ENCODE measurements at regions not wholly inside any gene's neighbourhood (a gene's known extent, or its start where the extent isn't known, plus 50 kb on each side); places are given as distances from the start of the nearest gene placed in this dataset.
"Not testable (repeated sequence)": the region's sequence is repeated elsewhere in the genome, so short reads cannot be mapped to it uniquely, and the experiment has no call there.

GRCh38 chr7:35148030-35148429 lies 105.9 kb downstream of the TBX20 start:
- TF ChIP-seq, protein P1, sequence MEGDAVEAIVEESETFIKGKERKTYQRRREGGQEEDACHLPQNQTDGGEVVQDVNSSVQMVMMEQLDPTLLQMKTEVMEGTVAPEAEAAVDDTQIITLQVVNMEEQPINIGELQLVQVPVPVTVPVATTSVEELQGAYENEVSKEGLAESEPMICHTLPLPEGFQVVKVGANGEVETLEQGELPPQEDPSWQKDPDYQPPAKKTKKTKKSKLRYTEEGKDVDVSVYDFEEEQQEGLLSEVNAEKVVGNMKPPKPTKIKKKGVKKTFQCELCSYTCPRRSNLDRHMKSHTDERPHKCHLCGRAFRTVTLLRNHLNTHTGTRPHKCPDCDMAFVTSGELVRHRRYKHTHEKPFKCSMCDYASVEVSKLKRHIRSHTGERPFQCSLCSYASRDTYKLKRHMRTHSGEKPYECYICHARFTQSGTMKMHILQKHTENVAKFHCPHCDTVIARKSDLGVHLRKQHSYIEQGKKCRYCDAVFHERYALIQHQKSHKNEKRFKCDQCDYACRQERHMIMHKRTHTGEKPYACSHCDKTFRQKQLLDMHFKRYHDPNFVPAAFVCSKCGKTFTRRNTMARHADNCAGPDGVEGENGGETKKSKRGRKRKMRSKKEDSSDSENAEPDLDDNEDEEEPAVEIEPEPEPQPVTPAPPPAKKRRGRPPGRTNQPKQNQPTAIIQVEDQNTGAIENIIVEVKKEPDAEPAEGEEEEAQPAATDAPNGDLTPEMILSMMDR (IDR thresholded peaks at IDR 0.05; ENCODE audit: low read depth, low read length, missing input control) = not testable (repeated sequence)
- not testable (repeated sequence) for TF ChIP-seq JUND (IDR thresholded peaks at IDR 0.05); MAX (IDR thresholded peaks at IDR 0.05); RAD21 (IDR thresholded peaks at IDR 0.05); REST (IDR thresholded peaks at IDR 0.05); EGR1 (IDR thresholded peaks at IDR 0.05; ENCODE audit: low read depth in 2 of 2); SP1 (IDR thresholded peaks at IDR 0.05)
- TF ChIP-seq, protein P2, sequence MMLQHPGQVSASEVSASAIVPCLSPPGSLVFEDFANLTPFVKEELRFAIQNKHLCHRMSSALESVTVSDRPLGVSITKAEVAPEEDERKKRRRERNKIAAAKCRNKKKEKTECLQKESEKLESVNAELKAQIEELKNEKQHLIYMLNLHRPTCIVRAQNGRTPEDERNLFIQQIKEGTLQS (IDR thresholded peaks at IDR 0.05) = not testable (repeated sequence)
- TF ChIP-seq, protein P3, sequence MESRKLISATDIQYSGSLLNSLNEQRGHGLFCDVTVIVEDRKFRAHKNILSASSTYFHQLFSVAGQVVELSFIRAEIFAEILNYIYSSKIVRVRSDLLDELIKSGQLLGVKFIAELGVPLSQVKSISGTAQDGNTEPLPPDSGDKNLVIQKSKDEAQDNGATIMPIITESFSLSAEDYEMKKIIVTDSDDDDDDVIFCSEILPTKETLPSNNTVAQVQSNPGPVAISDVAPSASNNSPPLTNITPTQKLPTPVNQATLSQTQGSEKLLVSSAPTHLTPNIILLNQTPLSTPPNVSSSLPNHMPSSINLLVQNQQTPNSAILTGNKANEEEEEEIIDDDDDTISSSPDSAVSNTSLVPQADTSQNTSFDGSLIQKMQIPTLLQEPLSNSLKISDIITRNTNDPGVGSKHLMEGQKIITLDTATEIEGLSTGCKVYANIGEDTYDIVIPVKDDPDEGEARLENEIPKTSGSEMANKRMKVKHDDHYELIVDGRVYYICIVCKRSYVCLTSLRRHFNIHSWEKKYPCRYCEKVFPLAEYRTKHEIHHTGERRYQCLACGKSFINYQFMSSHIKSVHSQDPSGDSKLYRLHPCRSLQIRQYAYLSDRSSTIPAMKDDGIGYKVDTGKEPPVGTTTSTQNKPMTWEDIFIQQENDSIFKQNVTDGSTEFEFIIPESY (IDR thresholded peaks at IDR 0.05) = not testable (repeated sequence)
